HG03025 (cell line): ENCODE measurements at regions not wholly inside any gene's neighbourhood (a gene's known extent, or its start where the extent isn't known, plus 50 kb on each side); places are given as distances from the start of the nearest gene placed in this dataset.

Experiments used
- ATAC-seq: cut with Tn5 transposase; IDR thresholded peaks from one replicate; pipeline ENCODE4 v1.9.1; 2021; ENCODE audit warnings: mild to moderate bottlenecking, moderate library complexity; ENCODE audit not compliant: unreplicated experiment, low FRiP score

DNA sequence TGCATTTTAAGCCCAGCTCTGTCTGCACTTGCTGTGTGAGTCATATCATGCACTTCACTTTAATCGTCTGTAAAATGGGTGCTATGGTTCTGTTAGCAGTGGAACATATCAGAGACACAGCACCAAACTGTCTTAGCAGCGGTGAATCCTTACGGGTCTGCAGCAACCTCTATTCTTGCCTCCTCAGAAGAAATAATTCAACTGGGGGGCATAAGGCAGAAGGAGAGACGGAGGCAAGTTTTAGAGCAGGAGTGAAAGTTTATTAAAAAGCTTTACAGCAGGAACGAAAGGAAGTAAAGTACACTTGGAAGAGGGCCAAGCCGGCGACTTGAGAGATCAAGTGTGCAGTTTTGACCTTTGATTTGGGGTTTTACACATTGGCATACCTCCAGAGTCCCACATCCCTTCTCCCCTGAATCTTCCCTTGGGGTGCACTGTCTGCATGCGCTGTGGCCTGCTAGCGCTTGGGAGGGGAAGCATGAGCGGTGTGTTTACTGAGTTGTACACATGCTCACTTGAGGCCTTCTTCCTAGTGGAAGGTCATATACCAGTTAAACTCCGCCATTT, 109.8 kb downstream of the DDX1 start:
- no peak for ATAC-seq

DNA sequence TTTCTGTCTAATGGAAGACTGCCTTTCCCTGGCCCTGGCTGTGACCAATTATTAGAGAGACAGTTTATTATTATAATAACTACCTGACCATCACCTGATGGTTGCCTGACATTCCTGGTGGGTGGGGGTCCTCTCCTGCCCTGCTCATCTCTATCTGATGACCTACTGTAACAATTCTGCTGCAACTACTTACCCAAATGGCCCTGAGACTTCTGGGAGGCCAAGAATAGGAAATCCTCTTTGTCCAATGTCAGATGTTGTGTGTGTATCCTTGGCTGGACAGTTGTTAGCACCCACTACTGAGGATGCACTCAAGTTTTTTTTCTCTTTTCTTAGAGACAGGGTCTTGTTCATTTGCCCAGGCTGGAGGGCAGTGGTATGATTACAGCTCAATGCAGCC, 110.3 kb downstream of the DDX1 start:
- no peak for ATAC-seq

DNA sequence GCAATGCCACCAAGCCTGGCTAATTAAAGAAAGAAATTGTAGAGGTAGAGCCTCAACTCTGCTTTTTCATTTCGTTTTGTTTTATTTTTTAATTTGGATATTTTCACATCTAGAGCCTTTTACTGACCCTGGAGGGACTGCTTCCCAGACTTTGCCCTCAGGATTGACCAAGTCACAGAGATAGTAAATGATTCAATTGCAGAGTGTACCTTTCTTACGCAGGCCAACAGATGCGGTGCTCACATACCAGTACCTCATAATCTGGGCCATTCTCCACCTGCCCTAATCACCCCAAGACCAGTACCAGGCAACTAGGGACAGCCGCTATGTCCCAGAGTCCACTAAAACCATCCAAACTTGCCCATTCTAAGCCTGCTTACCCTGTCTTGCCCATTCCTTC, 110.8 kb downstream of the DDX1 start:
- no peak for ATAC-seq

GRCh38 chr2:15703365-15703869, 111.7 kb downstream of the DDX1 start:
- no peak for ATAC-seq

DNA sequence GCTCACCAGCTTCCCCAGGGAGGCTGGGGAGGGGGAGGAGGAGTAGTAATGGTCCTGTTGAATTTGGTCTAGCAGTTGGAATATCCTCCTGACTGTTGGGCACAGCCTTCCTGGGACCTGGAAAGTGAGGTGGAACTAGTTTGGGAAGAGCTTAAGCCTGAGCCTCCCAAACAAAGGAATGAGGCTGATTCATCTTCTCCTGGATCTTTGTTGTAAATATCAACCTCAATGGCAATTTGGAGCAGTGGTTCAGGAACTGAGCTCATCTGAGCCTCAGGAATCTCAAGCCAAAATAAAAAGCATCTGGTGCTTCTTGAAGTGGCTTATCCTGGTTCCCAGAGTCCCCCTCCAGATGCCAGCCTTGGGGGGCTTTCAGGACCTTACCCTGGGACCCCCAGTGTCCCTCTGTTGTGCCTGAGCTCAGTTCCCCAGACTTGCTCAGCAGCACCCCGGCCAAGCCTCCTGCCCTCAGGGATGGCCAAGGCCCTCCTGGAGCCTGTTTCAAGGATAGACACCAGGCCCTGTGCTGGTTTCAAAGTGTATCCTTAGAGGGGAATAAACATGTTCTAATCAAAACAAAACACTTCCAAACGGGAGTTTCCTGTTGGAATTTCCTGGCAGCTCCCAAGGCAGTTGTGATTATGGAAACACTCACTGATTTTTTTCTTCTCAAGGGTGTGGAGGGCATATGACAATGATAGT, 112.6 kb downstream of the DDX1 start:
- no peak for ATAC-seq

- no peak for ATAC-seq
Measured at GRCh38 chr2:15704788-15705115, 113.1 kb downstream of the DDX1 start.

DNA sequence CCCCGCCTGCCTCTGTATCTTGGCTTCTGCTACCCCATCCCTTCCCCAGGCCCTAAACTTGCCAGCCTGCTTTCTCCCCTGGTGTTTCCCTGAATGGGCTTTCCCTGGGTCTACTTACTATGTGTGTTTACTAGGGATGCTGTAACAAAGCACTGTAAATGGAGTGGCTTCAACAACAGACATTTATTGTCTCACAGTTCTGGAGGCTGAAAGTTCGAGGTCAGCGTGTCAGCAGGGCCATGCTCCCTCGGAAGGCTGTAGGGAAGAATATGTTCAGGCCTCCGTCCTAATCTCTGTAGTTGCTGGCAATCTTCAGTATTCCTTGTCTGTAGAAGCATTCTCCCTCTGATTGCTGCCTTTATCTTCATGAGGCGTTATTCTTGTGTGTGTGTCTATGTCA, 113.6 kb downstream of the DDX1 start:
- ATAC-seq: no peak

DNA sequence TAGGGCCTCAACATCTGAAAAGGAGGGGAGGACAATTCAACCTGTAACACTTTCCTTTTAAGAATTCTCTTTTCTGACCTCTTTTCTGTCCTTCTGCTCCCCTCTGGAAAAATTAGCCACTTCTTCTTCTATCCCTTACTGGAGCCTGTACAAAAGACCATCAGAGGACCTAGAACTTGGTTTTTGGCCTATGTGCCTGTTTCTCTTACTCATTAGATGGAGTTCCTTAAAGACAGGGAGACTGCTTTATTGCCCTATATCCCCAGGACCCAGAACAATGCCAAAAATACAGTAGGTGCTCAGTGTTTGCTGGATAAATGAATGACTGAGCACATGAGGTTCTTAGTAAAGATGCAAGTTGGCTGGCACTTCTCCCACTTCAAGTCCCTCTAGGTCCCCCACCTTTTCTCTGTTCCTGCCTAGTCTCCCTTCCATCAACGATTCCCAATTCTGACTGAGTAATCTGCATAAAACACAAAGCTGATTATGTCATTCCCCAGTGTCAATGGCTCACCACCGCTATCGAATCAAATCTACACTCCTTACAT, 114.2 kb downstream of the DDX1 start:
- no peak for ATAC-seq

- no peak for ATAC-seq
Measured at GRCh38 chr2:15706424-15706823, 114.8 kb downstream of the DDX1 start.

GRCh38 chr2:15706986-15707632, 115.4 kb downstream of the DDX1 start:
- no peak for ATAC-seq

DNA sequence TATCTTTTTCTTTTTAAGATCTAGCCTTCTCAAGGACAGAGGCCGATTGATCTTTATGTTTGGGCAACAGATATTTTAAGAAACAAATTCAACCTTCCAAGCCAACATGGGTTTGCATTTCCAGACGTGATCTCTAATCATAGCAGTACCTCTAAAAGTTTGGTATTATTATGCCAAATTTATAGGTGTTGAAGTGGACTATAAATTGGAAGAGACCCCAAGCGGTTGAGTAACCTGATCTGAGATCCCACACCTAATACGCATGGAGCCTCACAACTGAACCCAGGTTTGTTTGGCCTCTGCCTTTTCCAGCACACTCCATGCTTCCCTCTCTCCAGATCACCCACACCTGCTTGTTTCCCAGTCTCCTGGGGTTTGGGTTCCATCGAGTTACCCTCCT, 116.5 kb downstream of the DDX1 start:
- no peak for ATAC-seq

- ATAC-seq: no peak
Measured at GRCh38 chr2:15708865-15709820, 117.5 kb downstream of the DDX1 start.

DNA sequence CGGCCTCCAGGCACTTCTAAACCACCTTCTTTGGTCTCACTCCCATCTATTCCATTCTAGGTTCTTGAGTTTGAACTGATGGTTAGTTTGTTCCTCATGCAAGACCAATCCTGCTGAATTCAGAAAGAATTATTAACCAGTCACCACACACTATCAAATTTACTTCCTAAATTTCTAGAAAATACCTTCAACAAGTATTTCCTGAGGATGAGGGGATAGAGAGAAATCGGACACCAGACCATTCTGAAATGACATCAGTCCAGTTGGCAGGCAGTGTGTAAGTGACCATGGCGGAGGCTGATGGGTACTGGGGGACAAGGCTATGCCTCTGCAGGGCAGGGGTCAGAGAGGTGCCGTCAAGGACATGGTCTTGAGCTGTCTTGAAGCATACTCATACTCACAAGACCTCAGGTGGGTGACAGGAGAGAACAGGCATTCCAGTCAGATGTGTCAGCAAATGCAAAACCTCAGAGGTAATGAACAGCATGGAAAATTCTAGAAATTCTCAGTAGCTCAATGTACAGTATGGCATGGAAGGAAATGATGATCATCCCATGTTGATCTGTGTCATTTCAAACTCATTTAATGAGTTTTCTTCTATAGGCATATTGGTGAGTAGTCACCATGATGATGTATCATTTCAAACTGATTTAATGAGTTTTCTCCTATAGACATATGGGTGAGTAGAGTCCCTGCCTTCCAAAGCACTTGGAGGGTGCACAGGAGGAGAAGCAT, 119.6 kb downstream of the DDX1 start:
- ATAC-seq: no peak

- ATAC-seq: no peak
Measured at GRCh38 chr2:15712551-15713342, 121.1 kb downstream of the DDX1 start.

DNA sequence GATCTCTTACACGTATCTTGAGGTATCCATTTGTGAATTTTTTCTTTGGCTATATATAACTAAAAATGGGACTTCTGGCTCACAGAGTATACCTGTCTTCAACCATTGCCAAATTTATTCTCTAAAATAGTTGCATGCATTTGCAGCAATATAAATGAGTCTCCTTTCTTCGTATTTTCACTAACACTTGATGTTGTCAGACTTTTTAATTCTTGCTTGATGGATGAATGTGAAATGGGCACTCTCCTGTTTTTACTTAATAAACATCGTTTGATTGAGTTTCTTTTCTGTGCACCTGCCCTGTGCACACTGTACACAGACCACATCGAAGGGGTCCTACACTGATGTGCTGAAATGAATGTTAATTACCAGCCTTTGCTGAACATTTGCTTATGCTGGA, 121.8 kb downstream of the DDX1 start:
- no peak for ATAC-seq

DNA sequence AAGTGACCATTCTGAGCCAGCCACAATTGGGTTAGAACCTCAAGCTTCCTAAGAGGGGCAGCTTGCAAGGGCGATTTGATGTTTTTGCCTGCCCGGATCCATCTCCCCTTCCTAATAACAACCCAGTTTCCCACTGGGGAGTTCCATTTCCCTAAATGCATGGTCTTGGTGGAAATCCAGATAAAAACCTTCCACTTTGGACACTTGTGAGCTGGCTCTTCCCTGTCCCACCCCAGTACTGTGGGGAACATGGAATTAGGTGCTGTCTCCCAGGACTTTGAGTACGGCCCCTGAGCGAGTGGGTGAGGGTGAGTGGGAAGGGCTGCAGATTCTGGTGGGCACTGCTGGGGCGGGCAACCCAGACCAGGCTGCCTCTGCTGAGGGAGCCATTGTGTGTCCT, 122.3 kb downstream of the DDX1 start:
- ATAC-seq: no peak

DNA sequence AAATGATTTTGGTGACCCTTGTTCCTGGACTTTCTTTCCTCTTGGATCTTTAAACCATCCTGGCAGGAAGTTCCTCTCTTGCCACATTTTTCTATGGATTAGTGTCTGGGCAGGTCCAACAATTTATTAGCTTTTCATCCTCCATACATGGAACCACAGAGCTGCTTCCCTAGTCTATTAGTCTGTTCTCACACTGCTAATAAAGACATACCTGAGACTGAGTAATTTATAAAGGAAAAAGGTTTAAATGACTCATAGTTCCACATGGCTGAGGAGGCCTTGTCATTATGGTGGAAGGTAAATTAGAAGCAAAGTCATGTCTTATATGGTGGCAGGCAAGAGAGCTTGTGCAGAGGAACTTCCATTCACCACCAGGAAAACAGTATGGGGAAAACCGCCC, 122.9 kb downstream of the DDX1 start:
- ATAC-seq: no peak

- ATAC-seq: no peak
Measured at GRCh38 chr2:15715596-15715995, 123.9 kb downstream of the DDX1 start.
